Esophagus squamous epithelium (tissue), 4 donors: ENCODE measurements at regions not wholly inside any gene's neighbourhood (a gene's known extent, or its start where the extent isn't known, plus 50 kb on each side); places are given as distances from the start of the nearest gene placed in this dataset.

Experiments
- POLR2A ChIP-seq, 4 donors: fragments of 450-650 bp; IDR thresholded peaks; one replicate each; pipeline ENCODE4 v1.6.1; 2017; ENCODE audit warnings: antibody characterized with exemption in 4 of 4, mild to moderate bottlenecking in 4 of 4, moderate library complexity in 3 of 4
- TF ChIP-seq, protein P1 (sequence below), 6 experiments: fragments of 450-650 bp in 4 of 6; fragments of 200-600 bp in 2 of 6; sonication (generic) in 2 of 6; IDR thresholded peaks; one replicate each; pipeline ENCODE4 v1.5.1; 2016 to 2019; ENCODE audit warnings: antibody characterized with exemption in 6 of 6, mild to moderate bottlenecking in 4 of 6, moderate library complexity in 4 of 6

DNA sequence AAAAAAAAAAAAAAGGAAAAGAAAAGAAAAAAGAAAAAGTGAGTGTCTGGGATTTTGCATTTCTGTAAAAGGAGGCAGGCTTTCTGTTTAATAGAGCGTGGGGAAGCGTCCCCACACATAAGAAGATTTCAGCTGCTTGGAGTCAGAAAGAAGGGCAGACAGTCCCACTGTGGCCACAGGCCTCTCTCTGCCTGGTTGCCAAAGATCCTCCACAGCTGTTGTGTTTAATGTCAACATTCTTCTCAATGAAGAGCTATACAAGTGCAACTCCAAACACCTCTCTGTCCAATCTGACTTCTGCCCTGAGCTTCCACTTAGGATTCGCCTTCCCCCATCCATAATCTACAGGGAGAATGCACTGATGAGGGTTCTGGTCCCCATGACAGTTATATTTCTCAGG is 64.3 kb upstream of the MLN start:
- TF ChIP-seq, protein P1, sequence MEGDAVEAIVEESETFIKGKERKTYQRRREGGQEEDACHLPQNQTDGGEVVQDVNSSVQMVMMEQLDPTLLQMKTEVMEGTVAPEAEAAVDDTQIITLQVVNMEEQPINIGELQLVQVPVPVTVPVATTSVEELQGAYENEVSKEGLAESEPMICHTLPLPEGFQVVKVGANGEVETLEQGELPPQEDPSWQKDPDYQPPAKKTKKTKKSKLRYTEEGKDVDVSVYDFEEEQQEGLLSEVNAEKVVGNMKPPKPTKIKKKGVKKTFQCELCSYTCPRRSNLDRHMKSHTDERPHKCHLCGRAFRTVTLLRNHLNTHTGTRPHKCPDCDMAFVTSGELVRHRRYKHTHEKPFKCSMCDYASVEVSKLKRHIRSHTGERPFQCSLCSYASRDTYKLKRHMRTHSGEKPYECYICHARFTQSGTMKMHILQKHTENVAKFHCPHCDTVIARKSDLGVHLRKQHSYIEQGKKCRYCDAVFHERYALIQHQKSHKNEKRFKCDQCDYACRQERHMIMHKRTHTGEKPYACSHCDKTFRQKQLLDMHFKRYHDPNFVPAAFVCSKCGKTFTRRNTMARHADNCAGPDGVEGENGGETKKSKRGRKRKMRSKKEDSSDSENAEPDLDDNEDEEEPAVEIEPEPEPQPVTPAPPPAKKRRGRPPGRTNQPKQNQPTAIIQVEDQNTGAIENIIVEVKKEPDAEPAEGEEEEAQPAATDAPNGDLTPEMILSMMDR (IDR thresholded peaks at IDR 0.05) = no peak
- no peak for TF ChIP-seq POLR2A (IDR thresholded peaks at IDR 0.05)
